Right hindlimb (tissue), 1 donor: ENCODE measurements at regions not wholly inside any gene's neighbourhood (a gene's known extent, or its start where the extent isn't known, plus 50 kb on each side); places are given as distances from the start of the nearest gene placed in this dataset.

ENCODE experiments used
- DNase-seq: peaks from one replicate; pipeline ENCODE4 v3.0.0-alpha.2; 2018

- no peak for DNase-seq
These were observed 382.1 kb upstream of the B3GAT1 start for GRCh38 chr11:134794192-134794591.

DNA sequence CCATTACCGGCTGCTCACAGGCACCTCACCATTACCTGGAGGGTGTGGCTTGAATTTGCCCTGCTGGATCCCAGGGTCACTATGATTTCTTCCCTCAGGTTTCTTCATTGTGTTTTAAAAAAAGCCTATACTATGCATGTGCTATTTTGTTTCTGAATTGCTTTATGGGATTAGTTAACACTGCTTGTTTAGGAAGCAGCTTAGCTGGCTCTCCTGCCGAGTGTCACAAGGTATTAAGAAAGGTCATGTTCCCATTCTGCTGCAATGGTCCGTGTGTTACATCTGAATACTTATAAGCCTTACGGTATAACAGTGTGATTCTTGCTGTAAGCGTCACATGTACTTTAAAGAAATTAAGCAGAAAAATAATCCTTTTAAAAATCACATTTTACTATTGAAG is 380.6 kb upstream of the B3GAT1 start:
- no peak for DNase-seq

GRCh38 chr11:134792044-134792443 is 380.0 kb upstream of the B3GAT1 start:
- no peak for DNase-seq

GRCh38 chr11:134791102-134791501 is 379.1 kb upstream of the B3GAT1 start:
- DNase-seq: no peak

DNA sequence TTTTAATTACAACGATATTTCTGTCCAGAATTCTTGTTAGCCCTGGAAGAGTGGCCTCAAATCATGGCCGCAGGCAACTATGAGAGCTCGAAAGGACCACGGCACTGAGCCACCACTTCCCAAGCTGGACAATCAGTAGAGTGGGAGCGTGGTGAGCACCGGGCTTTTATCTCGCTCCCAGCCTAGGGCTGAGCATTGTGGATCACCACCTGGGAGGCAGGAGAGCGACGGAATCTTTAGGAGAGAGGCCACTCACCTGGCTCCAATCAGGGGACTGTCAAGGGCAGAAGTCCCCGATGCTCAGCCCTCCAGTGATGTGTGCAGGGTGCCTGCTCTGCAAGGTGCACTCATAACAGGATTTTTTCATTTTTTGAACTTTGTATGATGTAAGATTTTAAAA is 377.1 kb upstream of the B3GAT1 start:
- DNase-seq: no peak

GRCh38 chr11:134786636-134787035 is 374.6 kb upstream of the B3GAT1 start:
- no peak for DNase-seq

- DNase-seq: no peak
These were observed 373.7 kb upstream of the B3GAT1 start for GRCh38 chr11:134785660-134786284.

GRCh38 chr11:134785059-134785458 is 373.0 kb upstream of the B3GAT1 start:
- no peak for DNase-seq

GRCh38 chr11:134784568-134784967 is 372.5 kb upstream of the B3GAT1 start:
- DNase-seq: no peak

- DNase-seq: no peak
These were observed 372.0 kb upstream of the B3GAT1 start for GRCh38 chr11:134784046-134784445.

DNA sequence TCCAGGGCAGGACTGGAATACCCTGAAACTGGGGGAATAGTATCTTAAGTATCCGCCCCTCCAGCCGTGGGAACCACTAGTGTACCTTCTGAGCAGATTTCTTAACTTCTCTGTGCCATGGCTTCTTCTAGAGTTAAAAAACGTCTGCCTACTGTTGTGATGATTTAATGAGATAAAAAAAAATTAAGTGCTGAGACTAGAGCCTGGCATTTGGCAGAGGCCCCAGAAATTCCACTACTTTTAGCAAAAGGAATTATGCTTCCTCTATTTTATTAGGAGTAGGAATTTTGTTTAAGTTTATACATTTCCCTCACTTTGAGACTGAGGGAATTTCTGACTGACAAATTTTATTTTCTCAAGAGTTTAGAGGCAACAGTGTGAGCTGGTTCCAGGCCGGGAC is 371.2 kb upstream of the B3GAT1 start:
- no peak for DNase-seq

DNA sequence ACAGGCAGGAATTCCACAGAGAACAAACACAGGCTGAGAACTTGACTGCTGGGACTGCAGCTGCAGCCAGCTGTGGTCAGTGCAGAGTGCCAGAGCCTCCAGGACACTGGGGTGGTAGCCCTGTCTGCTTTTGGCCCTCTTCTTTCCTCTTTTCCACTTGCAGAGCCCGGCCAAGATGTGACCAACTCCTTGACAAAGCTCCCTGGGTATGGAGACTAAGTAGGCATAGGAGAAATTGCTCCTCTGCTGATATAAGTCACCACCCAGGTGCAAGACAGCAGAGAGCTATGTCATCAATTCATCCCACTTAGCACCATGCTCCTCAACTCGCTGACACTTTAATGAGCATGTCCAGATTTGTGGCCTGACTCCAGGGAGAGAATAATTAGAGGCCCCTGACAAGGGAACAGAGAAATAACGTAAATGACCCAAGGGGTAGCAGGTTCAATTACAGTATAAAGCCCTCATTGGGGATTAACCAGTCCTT is 369.4 kb upstream of the B3GAT1 start:
- DNase-seq: no peak

GRCh38 chr11:134780486-134781147 is 368.6 kb upstream of the B3GAT1 start:
- no peak for DNase-seq

DNA sequence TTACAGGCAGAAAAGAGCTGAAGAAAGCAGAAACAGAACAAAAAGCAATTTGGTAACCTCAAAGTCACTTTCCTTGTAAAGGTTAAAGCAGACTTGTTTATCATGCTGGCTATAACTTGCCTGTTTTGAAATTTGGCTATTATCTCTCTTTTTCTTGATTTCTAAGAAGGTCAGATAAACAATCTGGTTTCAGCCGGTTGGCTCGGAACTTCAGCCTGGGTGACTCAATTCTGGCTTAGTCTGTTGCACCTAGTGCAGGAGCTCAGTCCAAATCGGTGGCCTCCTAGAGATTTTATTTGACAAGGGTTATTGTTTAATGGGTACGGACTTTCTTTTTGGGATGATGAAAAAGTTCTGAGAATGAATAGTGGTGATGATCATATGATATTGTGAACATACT is 367.1 kb upstream of the B3GAT1 start:
- no peak for DNase-seq

DNA sequence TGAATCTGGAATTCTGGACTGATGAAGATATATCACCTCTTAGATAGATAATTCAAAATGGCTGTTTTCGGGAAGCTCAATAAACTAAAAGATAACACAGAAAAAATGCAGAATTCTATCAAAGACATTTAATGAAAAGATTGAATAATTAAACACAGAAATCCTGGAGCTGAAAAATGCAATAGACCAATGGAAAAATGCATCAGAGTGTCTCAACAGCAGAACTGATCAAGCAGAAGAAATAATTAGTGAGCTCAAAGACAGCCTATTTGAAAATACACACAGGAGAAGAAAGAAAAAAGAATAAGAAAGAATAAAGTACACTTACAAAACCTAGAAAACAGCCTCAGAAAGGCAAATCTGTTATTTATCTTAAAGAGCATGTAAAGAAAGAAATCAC is 356.4 kb upstream of the B3GAT1 start:
- no peak for DNase-seq

DNA sequence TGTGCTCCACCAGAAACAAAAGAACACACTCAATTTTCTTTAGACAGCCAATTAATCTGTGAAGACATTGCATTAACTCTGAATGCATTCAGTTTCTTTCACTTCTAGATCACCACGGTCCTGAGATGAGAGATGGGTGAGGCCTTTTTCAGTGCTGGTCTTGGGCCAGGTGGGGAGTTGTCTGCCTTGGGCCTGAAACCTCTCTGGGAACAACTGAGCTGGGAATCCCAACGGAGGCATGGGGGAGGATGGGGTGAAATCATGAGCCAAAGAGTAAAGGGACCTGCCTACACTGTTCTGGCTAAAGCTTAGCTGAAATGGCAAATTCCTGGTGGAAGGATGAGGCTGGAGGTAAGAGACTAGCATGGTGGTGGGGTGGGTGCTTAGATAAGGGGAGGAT is 353.5 kb upstream of the B3GAT1 start:
- DNase-seq: no peak

GRCh38 chr11:134764966-134765365 is 352.9 kb upstream of the B3GAT1 start:
- DNase-seq: no peak

- no peak for DNase-seq
These were observed 352.3 kb upstream of the B3GAT1 start for GRCh38 chr11:134764367-134764766.

DNA sequence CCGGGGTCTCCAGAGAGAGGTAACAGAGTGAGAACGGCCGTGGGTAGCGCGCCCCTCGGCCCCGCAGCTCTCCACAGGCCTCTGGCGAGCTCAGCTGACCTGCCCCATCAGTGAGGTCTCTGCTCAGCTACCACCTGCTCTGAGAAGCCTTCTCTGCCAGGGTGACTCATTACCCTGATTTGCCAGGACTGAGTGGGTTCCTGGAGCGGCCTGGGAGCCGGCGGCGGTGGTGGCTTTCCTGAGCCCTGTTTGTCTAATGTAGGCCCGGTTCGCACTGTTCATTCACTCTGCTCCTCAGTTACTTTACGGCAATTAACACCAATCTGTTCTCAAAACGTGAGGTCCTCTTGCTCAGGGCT is 351.0 kb upstream of the B3GAT1 start:
- no peak for DNase-seq

GRCh38 chr11:134762248-134763029 is 350.4 kb upstream of the B3GAT1 start:
- peak; percentile 50 for DNase-seq

DNA sequence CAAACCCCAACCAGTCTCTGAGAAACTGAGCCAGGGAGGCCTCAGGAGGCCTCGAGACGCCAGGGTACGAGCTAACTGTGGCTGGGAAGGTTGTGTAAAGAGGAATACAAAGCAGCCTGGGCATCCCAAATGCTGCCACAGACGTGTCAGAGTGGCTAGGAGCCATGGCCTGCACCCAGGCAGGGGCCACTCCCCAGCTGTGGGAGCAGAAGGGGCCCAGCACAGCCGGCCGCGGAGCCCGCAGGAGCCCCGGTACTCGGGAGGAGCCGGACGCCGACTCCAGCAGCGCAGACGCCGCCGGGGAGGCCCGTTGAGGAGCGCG is 349.8 kb upstream of the B3GAT1 start:
- no peak for DNase-seq

DNA sequence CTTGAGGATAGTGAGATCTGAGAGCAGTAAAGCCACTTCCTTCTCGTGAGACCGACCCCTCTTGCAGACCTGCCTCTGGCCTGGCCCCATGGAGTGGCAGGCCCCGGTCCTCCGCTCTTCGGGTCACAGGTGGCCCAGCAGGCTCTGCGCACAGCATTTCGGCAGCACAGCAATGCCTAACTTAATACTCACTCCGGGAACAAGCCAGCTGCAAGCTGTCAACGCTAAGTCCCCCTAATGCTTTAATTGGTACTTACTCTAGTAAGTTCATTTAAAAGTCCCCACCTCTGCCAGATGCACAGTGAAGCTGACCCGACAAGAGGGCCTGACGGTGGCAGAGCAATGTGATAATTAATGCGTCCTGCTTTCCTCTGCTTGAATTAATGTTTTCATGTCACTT is 349.3 kb upstream of the B3GAT1 start:
- no peak for DNase-seq

- no peak for DNase-seq
These were observed 348.9 kb upstream of the B3GAT1 start for GRCh38 chr11:134760957-134761356.

DNA sequence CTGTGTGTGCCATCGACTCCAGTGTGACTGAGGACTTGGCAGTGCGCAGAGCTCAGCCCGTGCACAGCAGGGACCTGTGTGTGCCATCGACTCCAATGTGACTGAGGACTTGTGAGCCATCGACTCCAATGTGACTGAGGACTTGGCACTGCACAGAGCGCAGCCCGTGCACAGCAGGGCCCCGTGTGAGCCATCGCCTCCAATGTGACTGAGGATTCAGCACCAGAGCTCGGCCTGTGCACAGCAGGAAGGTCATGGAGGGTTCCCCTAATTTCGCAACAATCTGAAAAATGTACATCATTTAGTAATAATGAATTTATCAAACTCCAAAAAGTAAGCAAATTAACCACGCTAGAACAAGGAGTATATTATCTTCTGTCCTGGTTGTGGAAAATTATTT is 348.3 kb upstream of the B3GAT1 start:
- DNase-seq: no peak
